A549 (cell line): ENCODE measurements at regions not wholly inside any gene's neighbourhood (a gene's known extent, or its start where the extent isn't known, plus 50 kb on each side); places are given as distances from the start of the nearest gene placed in this dataset.

Experiments
- CTCF ChIP-seq: fragments of >200 bp; sonication (Bioruptor Twin); formaldehyde crosslinking; IDR thresholded peaks from 3 replicates; pipeline ENCODE4 v1.5.1; 2016
- JUN ChIP-seq, 2 experiments: fragments of >200 bp; sonication (Bioruptor Twin); formaldehyde crosslinking; IDR thresholded peaks; 2 replicates in 1 of 2; 3 replicates in 1 of 2; pipeline ENCODE4 v1.6.1; 2016 to 2017
- POLR2A ChIP-seq: IDR thresholded peaks from 2 replicates; pipeline ENCODE4 v1.6.1; 2012; ENCODE audit warnings: mild to moderate bottlenecking, low read length

- TF ChIP-seq POLR2A (no peak), JUN (IDR thresholded peaks at IDR 0.05) (no peak), CTCF (no peak)
These were observed 359.8 kb upstream of the ASIC2 start for GRCh38 chr17:33652731-33653398.
